DMS153 treated with DMSO at 0.1 percent for 48 hours (cell line): ENCODE measurements at regions not wholly inside any gene's neighbourhood (a gene's known extent, or its start where the extent isn't known, plus 50 kb on each side); places are given as distances from the start of the nearest gene placed in this dataset.

Source experiments
- DNase-seq: peaks from one replicate; lab custom pipeline; 2025; ENCODE audit not compliant: unreplicated experiment; lab: John Stamatoyannopoulos, UW

- DNase-seq = no peak
Observed at GRCh38 chr12:61857968-61858367, 402.2 kb upstream of the USP15 start.

- DNase-seq = no peak
Observed at GRCh38 chr12:61860451-61860850, 399.8 kb upstream of the USP15 start.

GRCh38 chr12:61862986-61863385 is 397.2 kb upstream of the USP15 start:
- DNase-seq = no peak

- no peak for DNase-seq
Observed at GRCh38 chr12:61863811-61864210, 396.4 kb upstream of the USP15 start.

GRCh38 chr12:61869796-61870195 is 390.4 kb upstream of the USP15 start:
- DNase-seq = no peak

- no peak for DNase-seq
Observed at GRCh38 chr12:61870658-61871484, 389.3 kb upstream of the USP15 start.

- no peak for DNase-seq
Observed at GRCh38 chr12:61871485-61871810, 388.8 kb upstream of the USP15 start.

GRCh38 chr12:61879229-61879628 is 381.0 kb upstream of the USP15 start:
- DNase-seq = no peak

GRCh38 chr12:61880186-61880585 is 380.0 kb upstream of the USP15 start:
- no peak for DNase-seq

- no peak for DNase-seq
Observed at GRCh38 chr12:61891632-61892031, 368.6 kb upstream of the USP15 start.

- no peak for DNase-seq
Observed at GRCh38 chr12:61894168-61894567, 366.0 kb upstream of the USP15 start.

GRCh38 chr12:61896436-61896835 is 363.8 kb upstream of the USP15 start:
- DNase-seq = no peak

- DNase-seq = no peak
Observed at GRCh38 chr12:61902403-61902802, 357.8 kb upstream of the USP15 start.

GRCh38 chr12:61911113-61911512 is 349.1 kb upstream of the USP15 start:
- no peak for DNase-seq

- no peak for DNase-seq
Observed at GRCh38 chr12:61915420-61915819, 344.8 kb upstream of the USP15 start.

GRCh38 chr12:61916831-61917230 is 343.4 kb upstream of the USP15 start:
- no peak for DNase-seq

- DNase-seq = no peak
Observed at GRCh38 chr12:61919686-61920085, 340.5 kb upstream of the USP15 start.

GRCh38 chr12:61920230-61920629 is 340.0 kb upstream of the USP15 start:
- DNase-seq = no peak

- no peak for DNase-seq
Observed at GRCh38 chr12:61923152-61923551, 337.1 kb upstream of the USP15 start.

GRCh38 chr12:61934564-61934963 is 325.6 kb upstream of the USP15 start:
- no peak for DNase-seq

- no peak for DNase-seq
Observed at GRCh38 chr12:61939977-61940376, 320.2 kb upstream of the USP15 start.

- no peak for DNase-seq
Observed at GRCh38 chr12:61956545-61956944, 303.7 kb upstream of the USP15 start.

GRCh38 chr12:61974461-61974860 is 285.7 kb upstream of the USP15 start:
- DNase-seq = no peak
